ENCODE measurements at regions not wholly inside any gene's neighbourhood (a gene's known extent, or its start where the extent isn't known, plus 50 kb on each side); places are given as distances from the start of the nearest gene placed in this dataset.

- Mint-ChIP-seq H3K4me1 (peaks cover 17% of the 10 kb centered on the region in 2 donors), H3K36me3 (peaks cover 0 to 5% (median 5%) of the 10 kb centered on the region in 3 donors), H3K27ac (no peak overlapping the region), H3K4me3 (no peak overlapping the region), H3K27me3 (ENCODE audit: low read depth in 3 of 3) (peaks cover 4 to 14% (median 6%) of the 10 kb centered on the region in 3 donors), H3K9me3 (peaks cover 0 to 8% (median 0%) of the 10 kb centered on the region in 6 donors)
- DNase-seq = no peak
Measured at GRCh38 chr2:168403736-168404135, 52.3 kb upstream of the CERS6 start.

- H3K36me3 Mint-ChIP-seq = peaks cover 0 to 12% (median 5%) of the 10 kb centered on the region in 3 donors
- no peak overlapping the region for H3K4me3 Mint-ChIP-seq
- H3K27ac Mint-ChIP-seq = no peak overlapping the region
- peaks cover 0 to 8% (median 0%) of the 10 kb centered on the region in 6 donors for H3K9me3 Mint-ChIP-seq
- H3K27me3 Mint-ChIP-seq (ENCODE audit: low read depth in 3 of 3) = peaks cover 0 to 16% (median 10%) of the 10 kb centered on the region in 3 donors
- H3K4me1 Mint-ChIP-seq = peaks cover 17% of the 10 kb centered on the region in 2 donors
- no peak for DNase-seq
Measured at GRCh38 chr2:168404764-168405163, 51.3 kb upstream of the CERS6 start.

Data from immature natural killer cell (primary cell).